ENCODE measurements at regions not wholly inside any gene's neighbourhood (a gene's known extent, or its start where the extent isn't known, plus 50 kb on each side); places are given as distances from the start of the nearest gene placed in this dataset.

DNA sequence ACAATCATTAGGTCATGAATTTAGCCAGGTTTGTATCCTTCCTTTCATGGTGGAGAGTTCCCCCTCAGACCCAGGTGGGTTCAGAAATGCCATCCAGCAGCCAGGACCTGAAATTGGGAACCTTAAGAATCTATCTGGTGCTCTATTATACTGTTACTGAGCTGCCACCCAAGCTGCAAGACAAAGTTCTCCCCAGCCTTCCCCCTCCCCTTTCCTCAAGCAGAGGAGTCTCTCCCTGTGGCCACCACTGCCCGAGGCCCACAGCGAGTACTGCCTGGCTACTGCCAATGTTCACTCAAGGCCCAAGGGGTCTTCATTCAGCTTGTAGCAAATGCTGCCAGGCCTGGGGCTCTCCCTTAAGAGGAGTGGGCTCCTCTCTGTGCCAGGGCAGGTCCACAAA, 133.8 kb downstream of the TMEM38B start:
- DNase-seq: no peak

- DNase-seq: no peak
Measured at GRCh38 chr9:105828596-105829213, 134.4 kb downstream of the TMEM38B start.

DNA sequence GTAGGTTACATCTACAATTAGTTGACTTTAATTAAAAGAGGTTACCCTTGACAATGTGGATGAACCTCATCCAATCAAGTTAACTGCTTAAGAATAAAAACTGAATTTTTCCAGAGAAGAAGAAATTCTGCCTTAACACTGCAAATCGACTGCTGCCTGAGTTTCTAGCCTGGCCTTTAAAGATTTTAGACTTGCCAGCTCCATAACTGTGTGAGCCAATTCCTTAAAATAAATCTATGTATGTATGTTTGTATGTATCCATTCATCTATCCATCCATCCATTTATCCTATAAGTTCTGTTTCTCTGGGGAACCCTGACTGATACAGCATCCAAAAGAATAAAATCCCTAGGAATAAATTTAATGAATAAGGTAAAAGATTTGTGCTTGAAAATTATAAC, 136.1 kb downstream of the TMEM38B start:
- no peak for DNase-seq

GRCh38 chr9:105832096-105832710, 137.9 kb downstream of the TMEM38B start:
- no peak for DNase-seq

DNA sequence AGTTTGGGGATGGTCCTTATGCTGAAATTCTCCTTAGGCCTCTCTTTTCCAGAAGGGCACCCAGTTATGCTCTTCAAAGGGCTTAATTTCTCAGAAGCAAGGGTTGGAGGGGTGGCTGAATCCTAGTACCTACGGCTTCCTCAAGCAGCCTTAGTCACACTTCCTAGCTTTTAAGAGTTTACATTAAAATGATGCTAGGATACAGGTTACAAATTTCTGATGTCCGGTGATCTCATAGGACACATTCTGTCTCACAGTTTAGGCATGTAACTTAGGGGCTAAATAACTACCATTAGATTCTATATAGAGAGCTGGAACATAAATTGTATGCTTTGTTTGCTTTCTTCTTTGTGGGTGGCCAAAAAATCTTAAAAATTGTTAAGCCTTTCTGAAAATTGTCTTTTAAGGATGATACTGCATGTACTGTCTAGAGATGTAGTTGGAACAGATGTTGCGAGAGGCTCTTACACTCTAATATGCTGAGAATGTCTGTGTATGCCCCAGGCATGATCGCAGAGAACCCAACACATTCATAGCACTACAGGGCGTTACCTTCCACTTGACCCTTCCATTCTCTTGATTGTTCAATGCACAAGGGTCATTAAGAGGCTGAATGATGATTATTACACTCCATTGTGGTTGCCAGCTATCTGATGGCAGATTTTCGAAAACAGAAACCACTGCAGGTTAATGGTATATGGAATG, 139.1 kb downstream of the TMEM38B start:
- DNase-seq: no peak

DNA sequence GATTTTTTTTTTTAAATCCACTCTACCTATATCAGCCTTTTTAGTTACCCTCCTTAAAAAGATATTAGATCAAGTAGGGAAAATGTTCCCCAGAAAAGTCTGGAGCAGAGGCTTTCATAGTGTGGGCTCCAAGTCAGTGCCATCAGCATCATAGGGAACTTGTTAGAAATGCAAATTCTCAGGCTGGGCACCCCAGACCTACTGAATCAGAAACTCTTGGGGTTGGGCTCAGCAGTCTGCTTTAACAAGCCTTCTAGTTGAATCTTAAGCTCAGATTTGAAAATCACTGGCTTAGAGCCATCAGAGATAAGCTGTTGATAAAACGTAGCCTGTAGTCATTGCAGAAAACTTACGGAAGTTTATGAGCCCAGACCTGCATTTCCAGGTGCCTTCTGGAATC, 140.1 kb downstream of the TMEM38B start:
- DNase-seq: no peak

DNA sequence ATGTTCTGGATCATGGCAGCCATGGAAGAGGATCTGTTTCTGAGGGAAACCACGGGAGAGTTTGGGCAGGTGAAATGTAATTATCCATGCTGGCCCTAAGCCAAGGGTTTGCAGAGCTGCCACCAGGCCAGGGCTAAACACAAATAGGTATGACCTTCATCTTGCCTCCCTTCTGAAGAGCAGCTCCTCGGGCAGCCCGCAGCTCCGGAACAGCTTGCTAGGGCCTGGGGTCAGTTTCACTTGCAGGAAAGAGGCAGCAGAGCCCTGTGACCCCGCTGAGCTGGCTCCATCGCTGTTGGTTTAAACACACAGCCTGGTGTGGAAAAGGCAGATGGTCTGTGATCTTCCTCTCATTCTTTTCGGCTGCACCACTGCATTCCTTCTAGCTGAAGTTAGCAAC, 141.4 kb downstream of the TMEM38B start:
- DNase-seq: no peak

DNA sequence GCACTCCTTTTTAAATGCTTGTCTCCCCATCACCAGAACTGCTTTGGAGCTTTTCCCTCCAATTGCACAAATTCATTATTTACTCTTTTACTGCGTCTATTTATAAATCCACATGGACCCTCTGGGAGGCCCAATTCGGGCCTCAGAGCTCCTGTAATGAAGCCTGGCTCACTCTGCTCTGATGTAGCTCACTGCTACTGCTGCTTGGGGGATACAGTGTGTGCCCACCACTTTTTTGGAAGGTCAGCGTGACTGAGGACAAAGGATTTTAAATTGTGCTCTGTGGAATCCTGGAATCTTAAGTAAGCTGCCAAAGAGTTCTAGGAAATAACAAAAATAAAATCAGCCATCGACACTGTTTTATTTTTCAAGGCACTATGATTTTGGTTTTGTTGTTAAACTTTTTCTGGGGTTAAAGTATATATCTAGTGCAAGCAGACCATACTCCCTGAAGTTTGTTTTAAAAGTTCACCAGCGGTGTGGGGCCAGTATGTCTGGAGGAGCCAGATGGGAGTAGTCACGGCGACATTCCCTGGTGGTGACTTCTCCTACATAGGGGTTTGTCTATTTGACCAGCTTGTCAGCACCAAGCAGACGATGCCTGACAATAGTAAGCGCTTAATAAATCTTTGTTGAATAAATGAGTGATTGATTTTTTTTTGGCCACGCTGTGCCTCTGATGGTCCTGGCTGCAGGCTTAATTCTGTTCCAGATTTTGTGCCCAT, 142.8 kb downstream of the TMEM38B start:
- DNase-seq: no peak

DNA sequence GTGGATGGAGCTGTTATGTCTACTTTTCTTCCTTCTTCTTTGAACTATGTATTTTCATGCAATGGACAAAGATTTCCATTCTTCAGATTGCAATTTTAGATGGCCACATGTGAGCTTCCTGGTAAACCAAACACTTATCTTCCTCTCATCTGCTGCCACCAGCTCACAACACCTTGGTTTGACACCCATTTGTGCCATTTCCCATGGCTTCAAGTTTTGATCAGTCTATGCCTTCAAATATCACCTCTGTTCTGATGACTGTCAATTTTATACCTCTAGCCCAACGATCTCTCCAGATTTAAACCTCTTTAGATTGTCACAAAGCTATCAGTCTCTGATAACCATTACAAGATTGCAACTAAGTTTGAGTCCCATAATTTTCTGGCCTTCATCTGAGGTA, 147.2 kb downstream of the TMEM38B start:
- no peak for DNase-seq

- no peak for DNase-seq
Measured at GRCh38 chr9:105842023-105842644, 147.8 kb downstream of the TMEM38B start.

GRCh38 chr9:105846825-105847224, 152.5 kb downstream of the TMEM38B start:
- no peak for DNase-seq

DNA sequence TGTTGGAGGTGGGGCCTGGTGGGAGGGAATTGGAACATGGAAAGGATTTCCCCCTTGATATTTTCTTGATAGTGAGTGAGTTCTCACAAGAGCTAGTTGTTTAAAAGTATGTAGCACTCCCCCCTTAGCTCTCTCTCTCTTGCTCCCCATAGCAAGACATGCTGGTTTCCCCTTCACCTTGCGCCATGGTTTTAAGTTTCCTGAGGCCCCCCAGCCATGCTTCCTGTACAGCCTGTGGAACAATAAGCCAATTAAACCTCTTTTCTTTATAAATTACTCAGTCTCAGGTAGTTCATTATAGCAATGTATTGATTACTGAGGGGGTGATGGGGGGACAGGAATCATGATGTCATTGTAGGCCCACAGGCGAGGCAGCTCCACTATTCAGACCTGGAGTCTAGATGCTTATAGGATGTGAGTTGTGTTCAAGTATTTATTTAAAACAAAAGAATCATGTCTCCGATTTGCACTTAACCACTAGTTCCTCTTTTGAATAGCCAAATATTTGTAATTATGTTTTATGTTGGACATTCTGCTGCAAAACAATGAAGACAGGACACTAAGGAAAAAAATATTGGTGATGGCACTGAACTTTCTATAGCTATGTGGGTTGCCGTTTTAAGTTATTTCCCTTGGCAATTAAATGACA, 156.6 kb downstream of the TMEM38B start:
- DNase-seq: no peak

- DNase-seq: no peak
Measured at GRCh38 chr9:105854026-105854782, 159.9 kb downstream of the TMEM38B start.

DNA sequence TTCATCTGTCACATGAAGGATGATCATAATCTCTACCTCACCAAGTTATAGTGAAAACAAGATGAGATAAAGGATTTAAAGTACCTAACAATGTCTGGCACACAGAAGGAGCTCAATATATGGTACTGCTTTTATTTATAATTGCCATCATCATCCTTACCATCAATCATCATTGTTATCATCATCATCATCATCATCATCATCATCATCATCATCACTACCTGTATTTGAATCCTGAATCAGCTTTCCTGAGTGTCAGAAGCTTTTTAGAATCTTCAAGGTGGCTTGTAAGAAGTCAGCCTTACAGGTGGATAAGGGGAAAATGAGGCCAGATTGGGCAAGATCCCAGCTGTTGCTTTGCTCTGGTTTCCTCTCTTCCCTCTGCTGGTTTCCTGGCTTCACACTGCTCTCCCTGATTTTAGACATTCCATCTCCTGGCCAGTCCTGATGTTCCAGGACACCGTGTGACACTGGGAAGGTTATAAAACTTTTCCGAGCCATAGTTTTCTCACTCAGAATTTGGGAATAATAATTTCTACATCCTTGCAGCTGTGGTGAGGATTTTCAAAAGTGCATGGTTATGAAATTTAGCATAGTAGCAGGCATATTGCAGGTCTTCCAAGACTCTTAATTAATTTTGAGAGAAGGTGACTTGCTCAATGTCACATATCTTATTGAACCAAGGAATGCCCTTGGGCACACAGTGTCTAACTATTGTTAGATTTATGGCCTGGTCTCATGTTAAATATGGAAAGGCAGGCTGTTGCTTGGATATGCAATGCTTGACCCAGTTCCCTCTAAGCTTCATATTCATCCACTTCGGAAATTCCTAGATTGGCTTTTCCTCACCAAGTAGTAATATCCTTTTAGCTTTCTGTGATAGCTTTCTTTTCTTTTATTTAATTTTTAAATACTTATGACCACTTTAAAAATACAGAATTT, 160.7 kb downstream of the TMEM38B start:
- no peak for DNase-seq

- no peak for DNase-seq
Measured at GRCh38 chr9:105855987-105856386, 161.6 kb downstream of the TMEM38B start.

DNA sequence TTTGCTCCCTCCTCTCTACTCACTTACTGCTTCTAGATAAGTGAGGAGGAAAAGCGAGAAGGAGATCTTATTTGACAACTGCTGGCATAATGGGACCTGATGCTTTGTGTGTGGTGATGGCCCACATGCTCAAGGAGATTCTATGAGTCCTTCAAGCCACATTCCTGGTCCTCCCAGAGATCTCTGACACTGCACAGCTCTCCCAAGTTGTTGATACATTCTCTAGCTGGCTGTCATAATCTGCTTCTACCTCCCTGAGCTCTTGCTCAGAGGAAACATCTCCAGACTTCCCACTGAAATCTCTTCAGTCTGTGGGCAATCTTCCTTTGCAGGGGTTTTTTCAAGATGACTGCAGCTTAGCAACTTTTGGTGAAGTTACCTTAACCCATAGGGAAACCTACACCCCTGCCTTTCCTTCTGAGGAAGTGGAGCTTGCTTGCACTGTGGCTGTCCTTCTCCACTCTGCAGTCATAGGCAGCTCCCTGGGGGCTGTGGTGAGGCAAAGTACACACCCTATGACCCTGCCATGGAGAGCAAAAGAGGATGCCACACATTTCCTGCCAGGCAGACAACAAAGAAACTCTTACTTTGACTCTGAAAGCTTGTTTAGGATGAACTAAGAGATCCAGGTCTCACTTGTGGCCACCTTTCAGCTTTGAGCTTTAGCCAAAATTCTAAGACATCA, 163.8 kb downstream of the TMEM38B start:
- DNase-seq: no peak

- DNase-seq: no peak
Measured at GRCh38 chr9:105858877-105859276, 164.5 kb downstream of the TMEM38B start.

DNA sequence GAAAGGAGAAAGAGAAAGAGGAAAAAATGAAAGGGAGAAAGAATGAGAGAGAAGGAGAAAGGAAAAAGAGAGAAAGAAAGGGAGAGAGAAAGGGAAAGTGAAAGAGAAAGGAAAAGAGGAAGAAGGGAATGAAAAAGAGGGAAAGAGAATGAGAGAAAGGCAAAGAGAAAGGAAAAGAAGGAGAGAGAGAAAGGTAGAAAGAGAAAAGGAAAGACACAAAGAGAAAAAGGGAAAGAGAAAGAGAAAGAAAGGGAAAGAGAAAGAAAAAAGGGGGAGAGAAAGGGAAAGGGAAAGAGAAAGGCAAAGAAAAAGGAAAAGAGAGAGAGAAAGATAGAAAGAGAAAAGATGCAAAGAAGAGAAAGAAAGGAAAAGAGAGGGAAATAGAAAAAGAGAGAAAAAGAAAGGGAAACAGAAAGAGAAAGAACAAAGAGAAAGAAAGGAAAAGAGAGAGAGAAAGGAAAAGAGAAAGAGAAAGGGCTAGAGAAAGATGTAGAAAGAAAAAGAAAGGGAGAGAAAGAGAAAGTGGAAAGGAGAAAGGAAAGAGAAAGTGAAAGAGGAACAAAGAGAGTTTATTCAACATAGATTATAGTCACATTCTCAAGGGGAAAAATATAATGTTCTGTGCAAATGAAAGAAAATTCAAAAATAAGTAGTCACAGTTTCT, 165.2 kb downstream of the TMEM38B start:
- DNase-seq: no peak

DNA sequence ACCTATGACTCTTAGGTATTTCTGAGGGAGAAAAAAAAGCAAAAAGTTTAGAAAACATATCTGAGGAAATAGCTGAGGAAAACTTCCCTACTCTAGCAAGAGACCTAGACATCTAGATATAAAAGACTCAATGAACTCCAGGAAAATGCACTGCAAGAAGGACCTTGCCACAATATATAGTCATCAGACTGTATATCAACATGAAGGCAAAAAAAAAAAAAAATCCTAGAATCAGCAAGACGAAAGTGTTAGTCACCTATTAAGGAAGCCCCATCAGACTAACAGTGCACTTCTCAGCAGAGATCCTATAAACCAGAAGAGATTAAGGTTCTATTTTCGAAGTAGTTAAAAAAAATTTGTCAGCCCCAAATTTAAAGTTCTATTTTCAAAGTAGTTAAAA, 166.2 kb downstream of the TMEM38B start:
- no peak for DNase-seq

GRCh38 chr9:105861972-105862371, 167.6 kb downstream of the TMEM38B start:
- DNase-seq: no peak

All from femur (tissue), 1 donor.